DND-41 (cell line): ENCODE measurements at regions not wholly inside any gene's neighbourhood (a gene's known extent, or its start where the extent isn't known, plus 50 kb on each side); places are given as distances from the start of the nearest gene placed in this dataset.

Experiments used
- EZH2 ChIP-seq: IDR thresholded peaks from 3 replicates; pipeline ENCODE4 v1.6.1; 2012; ENCODE audit warnings: borderline replicate concordance, low read depth, mild to moderate bottlenecking, moderate library complexity, low read length, inconsistent platforms; ENCODE audit not compliant: severe bottlenecking
- TF ChIP-seq, protein P1 (sequence below): IDR thresholded peaks from 2 replicates; pipeline ENCODE4 v1.5.1; 2012; ENCODE audit warnings: borderline replicate concordance, low read length, moderate library complexity, mild to moderate bottlenecking; ENCODE audit not compliant: poor library complexity, severe bottlenecking; ENCODE audit errors: extremely low read depth

- no peak for TF ChIP-seq EZH2
- TF ChIP-seq, protein P1, sequence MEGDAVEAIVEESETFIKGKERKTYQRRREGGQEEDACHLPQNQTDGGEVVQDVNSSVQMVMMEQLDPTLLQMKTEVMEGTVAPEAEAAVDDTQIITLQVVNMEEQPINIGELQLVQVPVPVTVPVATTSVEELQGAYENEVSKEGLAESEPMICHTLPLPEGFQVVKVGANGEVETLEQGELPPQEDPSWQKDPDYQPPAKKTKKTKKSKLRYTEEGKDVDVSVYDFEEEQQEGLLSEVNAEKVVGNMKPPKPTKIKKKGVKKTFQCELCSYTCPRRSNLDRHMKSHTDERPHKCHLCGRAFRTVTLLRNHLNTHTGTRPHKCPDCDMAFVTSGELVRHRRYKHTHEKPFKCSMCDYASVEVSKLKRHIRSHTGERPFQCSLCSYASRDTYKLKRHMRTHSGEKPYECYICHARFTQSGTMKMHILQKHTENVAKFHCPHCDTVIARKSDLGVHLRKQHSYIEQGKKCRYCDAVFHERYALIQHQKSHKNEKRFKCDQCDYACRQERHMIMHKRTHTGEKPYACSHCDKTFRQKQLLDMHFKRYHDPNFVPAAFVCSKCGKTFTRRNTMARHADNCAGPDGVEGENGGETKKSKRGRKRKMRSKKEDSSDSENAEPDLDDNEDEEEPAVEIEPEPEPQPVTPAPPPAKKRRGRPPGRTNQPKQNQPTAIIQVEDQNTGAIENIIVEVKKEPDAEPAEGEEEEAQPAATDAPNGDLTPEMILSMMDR = no peak
Measured at GRCh38 chr4:117162976-117163375, 77.6 kb upstream of the TRAM1L1 start.
